OCI-LY7 (cell line): ENCODE measurements at regions not wholly inside any gene's neighbourhood (a gene's known extent, or its start where the extent isn't known, plus 50 kb on each side); places are given as distances from the start of the nearest gene placed in this dataset.

ENCODE experiments used
- EZH2phosphoT487 ChIP-seq: fragments of 200-600 bp; sonication (generic); IDR thresholded peaks from 2 replicates; pipeline ENCODE4 v1.6.1; 2018; ENCODE audit warnings: low read depth, borderline replicate concordance, mild to moderate bottlenecking, mixed run types, antibody characterized with exemption, low read length, moderate library complexity, mixed read lengths
- TF ChIP-seq, protein P1 (sequence below): fragments of 200-600 bp; sonication (generic); conservative IDR thresholded peaks from 2 replicates; pipeline ENCODE4 v1.5.1; 2014; ENCODE audit warnings: mild to moderate bottlenecking, antibody characterized with exemption, low read length, moderate library complexity, mixed read lengths

DNA sequence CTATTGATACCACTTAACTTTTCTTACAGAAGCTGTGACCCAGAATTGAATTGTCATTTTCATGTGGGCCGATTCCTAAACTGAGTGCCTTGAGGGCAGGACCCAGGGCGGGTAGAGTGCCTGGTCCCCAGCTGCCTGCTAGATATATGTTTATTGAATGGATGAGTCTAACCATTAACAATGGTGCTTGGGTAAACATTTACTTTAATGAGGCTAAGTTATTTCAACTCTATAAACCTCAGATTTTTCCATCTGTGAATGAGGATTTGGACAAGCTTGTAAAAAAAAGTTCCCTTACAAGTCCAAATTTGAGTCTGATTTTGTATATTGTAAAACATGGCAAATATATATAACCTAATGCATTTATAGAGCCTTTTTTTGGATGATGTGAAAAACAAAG lies 181.8 kb upstream of the ELL2 start:
- TF ChIP-seq, protein P1, sequence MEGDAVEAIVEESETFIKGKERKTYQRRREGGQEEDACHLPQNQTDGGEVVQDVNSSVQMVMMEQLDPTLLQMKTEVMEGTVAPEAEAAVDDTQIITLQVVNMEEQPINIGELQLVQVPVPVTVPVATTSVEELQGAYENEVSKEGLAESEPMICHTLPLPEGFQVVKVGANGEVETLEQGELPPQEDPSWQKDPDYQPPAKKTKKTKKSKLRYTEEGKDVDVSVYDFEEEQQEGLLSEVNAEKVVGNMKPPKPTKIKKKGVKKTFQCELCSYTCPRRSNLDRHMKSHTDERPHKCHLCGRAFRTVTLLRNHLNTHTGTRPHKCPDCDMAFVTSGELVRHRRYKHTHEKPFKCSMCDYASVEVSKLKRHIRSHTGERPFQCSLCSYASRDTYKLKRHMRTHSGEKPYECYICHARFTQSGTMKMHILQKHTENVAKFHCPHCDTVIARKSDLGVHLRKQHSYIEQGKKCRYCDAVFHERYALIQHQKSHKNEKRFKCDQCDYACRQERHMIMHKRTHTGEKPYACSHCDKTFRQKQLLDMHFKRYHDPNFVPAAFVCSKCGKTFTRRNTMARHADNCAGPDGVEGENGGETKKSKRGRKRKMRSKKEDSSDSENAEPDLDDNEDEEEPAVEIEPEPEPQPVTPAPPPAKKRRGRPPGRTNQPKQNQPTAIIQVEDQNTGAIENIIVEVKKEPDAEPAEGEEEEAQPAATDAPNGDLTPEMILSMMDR: no peak
- no peak for TF ChIP-seq EZH2phosphoT487
